OCI-LY7 (cell line): ENCODE measurements at regions not wholly inside any gene's neighbourhood (a gene's known extent, or its start where the extent isn't known, plus 50 kb on each side); places are given as distances from the start of the nearest gene placed in this dataset.

Source experiments
- CTCF ChIP-seq: fragments of 200-600 bp; sonication (generic); conservative IDR thresholded peaks from 2 replicates; pipeline ENCODE4 v1.5.1; 2014; ENCODE audit warnings: mild to moderate bottlenecking, antibody characterized with exemption, low read length, moderate library complexity, mixed read lengths
- EZH2phosphoT487 ChIP-seq: fragments of 200-600 bp; sonication (generic); IDR thresholded peaks from 2 replicates; pipeline ENCODE4 v1.6.1; 2018; ENCODE audit warnings: low read depth, borderline replicate concordance, mild to moderate bottlenecking, mixed run types, antibody characterized with exemption, low read length, moderate library complexity, mixed read lengths

GRCh38 chr7:123401295-123401694, 133.1 kb downstream of the IQUB start:
- TF ChIP-seq CTCF (no peak), EZH2phosphoT487 (no peak)
